ENCODE measurements at regions not wholly inside any gene's neighbourhood (a gene's known extent, or its start where the extent isn't known, plus 50 kb on each side); places are given as distances from the start of the nearest gene placed in this dataset.

DNA sequence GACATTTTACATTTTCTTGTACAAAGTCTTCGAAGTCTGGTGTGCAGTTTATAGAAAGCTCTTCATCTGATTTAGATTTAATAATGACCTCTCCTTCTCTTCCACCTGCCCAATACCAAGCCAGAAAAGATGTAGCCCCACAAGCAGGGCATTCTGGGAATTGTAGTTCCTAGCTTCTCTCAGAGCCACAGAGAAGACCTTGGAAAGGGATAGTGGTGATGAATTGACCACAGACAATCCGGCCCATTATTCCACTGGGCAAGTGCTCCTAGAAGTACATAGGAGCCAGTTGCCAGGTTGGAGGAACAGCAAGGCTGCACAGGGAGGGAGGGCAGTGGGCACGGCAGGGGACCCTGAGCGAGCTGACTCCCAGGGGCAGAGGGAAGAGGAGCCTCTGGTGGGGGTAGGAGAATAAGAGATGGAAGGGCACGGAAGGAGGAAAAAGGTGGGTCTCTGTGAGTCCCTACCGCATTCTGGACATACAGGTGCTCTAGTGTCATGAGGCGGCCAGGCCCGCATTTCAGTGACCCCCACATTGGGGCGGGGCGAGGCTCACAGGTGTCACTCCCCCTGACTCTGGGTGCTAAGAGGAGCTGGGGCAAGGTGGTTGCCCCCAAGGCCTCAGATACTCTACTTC, 152.5 kb upstream of the HAAO start:
- Mint-ChIP-seq H3K27ac (ENCODE audit: unreplicated experiment) (no peak overlapping the region), H3K36me3 (ENCODE audit: insufficient read depth, unreplicated experiment) (peaks cover 5% of the 10 kb centered on the region), H3K4me1 (ENCODE audit: low read depth, unreplicated experiment) (peaks cover 29% of the 10 kb centered on the region), H3K27me3 (ENCODE audit: unreplicated experiment) (no peaks in the 10 kb centered on the region), H3K9me3 (ENCODE audit: low read depth, unreplicated experiment) (peaks cover 5% of the 10 kb centered on the region), H3K4me3 (ENCODE audit: low read depth, unreplicated experiment) (no peak overlapping the region)
- DNase-seq, result no peak
- BruUV-seq (replicated peaks), result no TSS peak
- TF ChIP-seq, protein P1, sequence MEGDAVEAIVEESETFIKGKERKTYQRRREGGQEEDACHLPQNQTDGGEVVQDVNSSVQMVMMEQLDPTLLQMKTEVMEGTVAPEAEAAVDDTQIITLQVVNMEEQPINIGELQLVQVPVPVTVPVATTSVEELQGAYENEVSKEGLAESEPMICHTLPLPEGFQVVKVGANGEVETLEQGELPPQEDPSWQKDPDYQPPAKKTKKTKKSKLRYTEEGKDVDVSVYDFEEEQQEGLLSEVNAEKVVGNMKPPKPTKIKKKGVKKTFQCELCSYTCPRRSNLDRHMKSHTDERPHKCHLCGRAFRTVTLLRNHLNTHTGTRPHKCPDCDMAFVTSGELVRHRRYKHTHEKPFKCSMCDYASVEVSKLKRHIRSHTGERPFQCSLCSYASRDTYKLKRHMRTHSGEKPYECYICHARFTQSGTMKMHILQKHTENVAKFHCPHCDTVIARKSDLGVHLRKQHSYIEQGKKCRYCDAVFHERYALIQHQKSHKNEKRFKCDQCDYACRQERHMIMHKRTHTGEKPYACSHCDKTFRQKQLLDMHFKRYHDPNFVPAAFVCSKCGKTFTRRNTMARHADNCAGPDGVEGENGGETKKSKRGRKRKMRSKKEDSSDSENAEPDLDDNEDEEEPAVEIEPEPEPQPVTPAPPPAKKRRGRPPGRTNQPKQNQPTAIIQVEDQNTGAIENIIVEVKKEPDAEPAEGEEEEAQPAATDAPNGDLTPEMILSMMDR (IDR thresholded peaks at IDR 0.05; ENCODE audit: unreplicated experiment), result no peak
- intact Hi-C loops (cut with micrococcal nuclease; ENCODE audit: unreplicated experiment), result loop anchor here (5.0 kb wide), 2 partner anchors 118 to 537 kb away; no protein-coding TSS in a partner anchor
- CTCF ChIA-PET, result interaction anchor here (0.8 to 1.1 kb wide), 2 partner anchors 12 to 77 kb away, joined by 3 read pairs; no protein-coding TSS in a partner anchor

DNA sequence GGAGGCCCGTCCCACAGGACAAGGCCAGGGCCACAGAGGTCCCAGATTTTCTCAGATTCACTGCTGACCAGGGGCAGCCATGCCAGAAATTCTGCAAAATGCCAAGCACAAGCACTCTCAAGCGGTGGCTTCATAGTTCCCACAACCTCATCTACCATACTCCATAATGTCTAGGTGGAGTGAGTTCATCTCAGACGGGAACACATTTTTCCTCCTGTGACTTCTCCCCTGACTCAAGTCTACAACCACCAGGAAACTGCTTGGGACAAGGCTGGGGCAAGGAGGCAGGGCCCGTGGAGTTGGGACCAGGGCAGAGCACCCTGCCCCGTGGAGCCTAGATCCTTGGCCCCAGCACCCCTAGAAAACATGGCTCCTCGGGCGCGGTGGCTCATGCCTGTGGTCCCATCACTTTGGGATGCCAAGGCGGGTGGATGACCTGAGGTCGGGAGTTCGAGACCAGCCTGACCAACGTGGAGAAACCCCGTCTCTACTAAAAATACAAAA, 150.7 kb upstream of the HAAO start:
- peaks cover 8% of the 10 kb centered on the region for H3K27me3 Mint-ChIP-seq (ENCODE audit: unreplicated experiment)
- H3K9me3 Mint-ChIP-seq (ENCODE audit: low read depth, unreplicated experiment), result peaks cover 2% of the 10 kb centered on the region
- intact Hi-C loops (cut with micrococcal nuclease; ENCODE audit: unreplicated experiment), result no loop called here
- no peak overlapping the region for H3K27ac Mint-ChIP-seq (ENCODE audit: unreplicated experiment)
- BruUV-seq (replicated peaks), result no TSS peak
- TF ChIP-seq, protein P1 (IDR thresholded peaks at IDR 0.05; ENCODE audit: unreplicated experiment), result no peak
- peaks cover 15% of the 10 kb centered on the region for H3K4me1 Mint-ChIP-seq (ENCODE audit: low read depth, unreplicated experiment)
- no peak overlapping the region for H3K4me3 Mint-ChIP-seq (ENCODE audit: low read depth, unreplicated experiment)
- no peaks in the 10 kb centered on the region for H3K36me3 Mint-ChIP-seq (ENCODE audit: insufficient read depth, unreplicated experiment)
- DNase-seq, result no peak
- CTCF ChIA-PET, result no interaction called here

DNA sequence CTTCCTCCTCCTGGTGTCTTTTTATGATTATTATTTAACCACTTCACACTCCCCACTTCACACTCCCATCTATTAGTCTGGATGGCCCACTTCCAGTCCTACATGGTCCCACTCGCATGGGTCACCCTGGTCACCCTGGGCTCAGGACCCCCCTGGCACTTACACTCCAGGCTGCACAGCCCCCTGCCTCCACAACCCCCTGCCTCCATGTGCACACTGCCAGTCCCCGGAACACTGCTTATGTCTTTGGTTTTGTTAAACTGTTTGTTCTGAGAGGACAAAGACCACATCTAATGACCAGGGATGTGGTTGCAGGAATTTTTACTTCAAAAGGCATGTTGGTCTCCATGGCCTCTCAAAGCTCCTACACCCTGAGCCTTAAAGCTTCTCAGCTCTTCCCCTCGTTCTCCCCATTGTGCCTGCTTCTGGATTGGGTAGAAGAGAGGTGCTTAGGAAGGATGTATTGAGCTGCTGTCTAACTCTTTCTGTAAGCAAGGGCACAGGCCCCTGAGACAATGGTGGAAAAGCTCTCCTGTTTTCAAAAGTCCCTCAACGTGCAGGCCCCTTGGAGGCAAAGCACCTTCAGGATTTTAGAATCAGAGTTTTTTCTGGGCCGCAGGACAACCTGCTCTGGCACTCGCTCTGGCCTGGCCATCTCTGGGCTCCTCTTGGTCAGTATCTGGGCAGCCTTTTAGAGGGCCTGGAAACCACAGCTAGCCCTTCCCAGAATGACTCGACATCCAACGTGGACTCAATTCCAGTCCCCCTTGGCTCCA, 150.0 kb upstream of the HAAO start:
- TF ChIP-seq, protein P1 (IDR thresholded peaks at IDR 0.05; ENCODE audit: unreplicated experiment), result no peak
- no peak for DNase-seq
- peaks cover 9% of the 10 kb centered on the region for H3K27me3 Mint-ChIP-seq (ENCODE audit: unreplicated experiment)
- intact Hi-C loops (cut with micrococcal nuclease; ENCODE audit: unreplicated experiment), result no loop called here
- no peaks in the 10 kb centered on the region for H3K36me3 Mint-ChIP-seq (ENCODE audit: insufficient read depth, unreplicated experiment)
- no peaks in the 10 kb centered on the region for H3K9me3 Mint-ChIP-seq (ENCODE audit: low read depth, unreplicated experiment)
- CTCF ChIA-PET, result no interaction called here
- BruUV-seq (replicated peaks), result no TSS peak
- no peak overlapping the region for H3K4me3 Mint-ChIP-seq (ENCODE audit: low read depth, unreplicated experiment)
- no peak overlapping the region for H3K27ac Mint-ChIP-seq (ENCODE audit: unreplicated experiment)
- peaks cover 9% of the 10 kb centered on the region for H3K4me1 Mint-ChIP-seq (ENCODE audit: low read depth, unreplicated experiment)

DNA sequence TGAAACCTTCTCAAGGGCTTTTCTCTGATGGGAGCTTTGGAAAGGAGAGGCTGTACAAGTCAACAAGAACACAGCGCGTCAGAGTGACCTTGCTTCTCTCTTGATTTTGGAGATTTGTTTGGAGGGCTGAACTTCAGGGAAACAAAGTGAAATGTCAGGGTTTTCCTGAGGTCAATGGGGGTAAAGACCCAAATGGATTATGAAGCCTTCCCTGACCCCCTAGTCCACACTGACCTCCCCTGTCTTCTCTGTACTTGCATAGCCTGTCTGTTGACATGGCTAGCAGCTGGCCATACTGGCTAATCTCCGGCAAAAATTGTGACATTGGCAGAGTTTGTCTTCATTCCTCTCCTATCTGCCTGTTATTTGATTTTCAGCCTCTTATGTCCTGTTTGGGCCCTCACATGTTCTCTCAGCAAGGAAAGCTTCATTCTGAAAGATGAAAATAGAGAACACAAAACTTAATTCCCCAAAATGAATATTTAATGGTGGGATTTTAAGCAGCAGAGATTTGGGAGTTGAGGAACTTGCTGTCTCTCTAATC, 149.3 kb upstream of the HAAO start:
- no TSS peak for BruUV-seq (replicated peaks)
- peaks cover 9% of the 10 kb centered on the region for H3K27me3 Mint-ChIP-seq (ENCODE audit: unreplicated experiment)
- H3K9me3 Mint-ChIP-seq (ENCODE audit: low read depth, unreplicated experiment), result no peaks in the 10 kb centered on the region
- H3K27ac Mint-ChIP-seq (ENCODE audit: unreplicated experiment), result no peak overlapping the region
- peaks cover 2% of the 10 kb centered on the region for H3K4me1 Mint-ChIP-seq (ENCODE audit: low read depth, unreplicated experiment)
- no peak overlapping the region for H3K4me3 Mint-ChIP-seq (ENCODE audit: low read depth, unreplicated experiment)
- H3K36me3 Mint-ChIP-seq (ENCODE audit: insufficient read depth, unreplicated experiment), result no peaks in the 10 kb centered on the region
- CTCF ChIA-PET, result no interaction called here
- intact Hi-C loops (cut with micrococcal nuclease; ENCODE audit: unreplicated experiment), result no loop called here
- no peak for DNase-seq
- TF ChIP-seq, protein P1 (IDR thresholded peaks at IDR 0.05; ENCODE audit: unreplicated experiment), result no peak

Data from Calu3 (cell line).